ENCODE measurements at regions not wholly inside any gene's neighbourhood (a gene's known extent, or its start where the extent isn't known, plus 50 kb on each side); places are given as distances from the start of the nearest gene placed in this dataset.

DNA sequence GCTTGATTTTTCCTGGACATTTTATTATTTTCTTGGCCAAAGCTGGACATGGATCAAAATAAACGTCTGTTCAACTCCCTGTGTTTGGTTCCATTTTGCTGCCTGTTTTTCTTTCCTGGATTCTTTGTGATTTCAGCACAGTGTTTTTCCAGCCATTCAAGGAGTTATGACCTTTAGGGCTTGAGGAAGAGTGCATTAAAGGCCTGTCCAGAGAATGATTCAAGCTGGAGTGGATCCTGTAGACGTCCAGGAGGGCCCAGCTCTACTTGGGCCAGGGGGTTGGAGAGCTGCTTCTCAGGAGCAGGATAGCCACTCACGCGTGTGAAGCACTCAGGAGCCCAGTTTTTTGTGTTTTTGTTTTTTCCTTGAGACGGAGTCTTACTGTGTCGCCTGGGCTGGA lies 56.5 kb upstream of the IER3 start:
- Histone ChIP-seq H3K4me3 (ENCODE audit: low read length in 2 of 2) (no peak overlapping the region), H3K27me3 (ENCODE audit: control insufficient read depth in 1 of 2, insufficient read depth in 2 of 2, low read length in 1 of 2) (no peaks in the 10 kb centered on the region), H3K36me3 (ENCODE audit: control insufficient read depth in 1 of 2, insufficient read depth in 2 of 2, low read length in 1 of 2) (no peaks in the 10 kb centered on the region), H3K9me3 (ENCODE audit: control insufficient read depth, low read length) (no peaks in the 10 kb centered on the region), H3K4me1 (ENCODE audit: control insufficient read depth in 1 of 2, insufficient read depth in 2 of 2, low read length in 2 of 2) (no peaks in the 10 kb centered on the region), H3K27ac (ENCODE audit: low read depth in 1 of 2, low read length in 2 of 2) (peak overlapping the region; percentile 16 to 49)
- ATAC-seq (ENCODE audit: low FRiP score) (peak; percentile 88), DNase-seq (peak; percentile 41 to 67)
- WGBS, 2 donors: 4 to 6% methylated on average over 6 of the region's 6 CpGs
- intact Hi-C loops (cut with DNase I): no loop called here

DNA sequence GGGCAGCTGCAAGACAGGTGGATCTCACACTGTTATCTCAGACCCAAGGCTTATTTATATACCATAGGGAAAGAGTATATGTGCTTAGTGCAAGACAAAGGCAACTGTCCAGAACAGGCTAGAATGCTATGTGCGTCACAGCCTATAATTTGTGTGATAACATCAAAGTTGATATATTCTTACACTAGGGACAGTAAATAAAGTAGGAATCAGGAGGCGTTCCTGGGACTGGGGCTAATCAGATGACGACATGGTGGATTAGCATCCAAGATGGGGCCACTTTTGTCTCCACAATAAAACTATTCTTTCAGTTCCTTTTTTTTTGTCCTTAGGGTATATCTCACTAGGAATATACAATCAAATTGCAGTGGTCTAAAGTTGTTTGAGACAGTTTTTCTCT lies 54.9 kb upstream of the IER3 start:
- Histone ChIP-seq H3K27me3 (ENCODE audit: control insufficient read depth in 1 of 2, insufficient read depth in 2 of 2, low read length in 1 of 2) (no peaks in the 10 kb centered on the region), H3K4me1 (ENCODE audit: control insufficient read depth in 1 of 2, insufficient read depth in 2 of 2, low read length in 2 of 2) (no peaks in the 10 kb centered on the region), H3K9me3 (ENCODE audit: control insufficient read depth, low read length) (no peaks in the 10 kb centered on the region), H3K36me3 (ENCODE audit: control insufficient read depth in 1 of 2, insufficient read depth in 2 of 2, low read length in 1 of 2) (no peaks in the 10 kb centered on the region), H3K27ac (ENCODE audit: low read depth in 1 of 2, low read length in 2 of 2) (no peak overlapping the region), H3K4me3 (ENCODE audit: low read length in 2 of 2) (no peak overlapping the region)
- ATAC-seq (ENCODE audit: low FRiP score): no peak
- 80 to 82% methylated on average over 3 of the region's 3 CpGs for WGBS, 2 donors
- intact Hi-C loops (cut with DNase I): no loop called here
- peak in 1 of 2 donors; percentile 1 for DNase-seq

DNA sequence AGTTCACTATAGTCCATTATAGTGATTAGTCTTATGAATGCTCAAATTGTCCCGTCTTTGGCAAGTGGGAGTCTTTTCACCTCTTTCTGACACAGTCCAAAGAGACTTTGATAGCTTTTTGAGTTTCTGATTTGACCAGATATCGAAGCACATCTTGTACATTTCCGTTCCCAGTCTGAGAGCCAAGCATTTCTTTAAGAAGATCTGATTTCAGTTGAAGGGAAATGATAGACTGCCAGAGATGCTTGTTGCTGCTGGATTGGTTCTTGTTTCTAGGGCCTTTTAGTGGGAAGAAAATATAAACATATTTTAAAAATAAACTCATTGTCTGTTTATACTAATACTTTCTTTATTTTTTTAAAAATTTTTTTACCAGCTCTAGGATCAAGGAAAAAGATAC lies 54.1 kb upstream of the IER3 start:
- 69 to 72% methylated on average over 3 of the region's 3 CpGs for WGBS, 2 donors
- Histone ChIP-seq H3K4me3 (ENCODE audit: low read length in 2 of 2) (no peak overlapping the region), H3K36me3 (ENCODE audit: control insufficient read depth in 1 of 2, insufficient read depth in 2 of 2, low read length in 1 of 2) (no peaks in the 10 kb centered on the region), H3K27ac (ENCODE audit: low read depth in 1 of 2, low read length in 2 of 2) (no peak overlapping the region), H3K9me3 (ENCODE audit: control insufficient read depth, low read length) (no peaks in the 10 kb centered on the region), H3K27me3 (ENCODE audit: control insufficient read depth in 1 of 2, insufficient read depth in 2 of 2, low read length in 1 of 2) (no peaks in the 10 kb centered on the region), H3K4me1 (ENCODE audit: control insufficient read depth in 1 of 2, insufficient read depth in 2 of 2, low read length in 2 of 2) (no peaks in the 10 kb centered on the region)
- ATAC-seq (ENCODE audit: low FRiP score) (no peak), DNase-seq (no peak)
- intact Hi-C loops (cut with DNase I): no loop called here

DNA sequence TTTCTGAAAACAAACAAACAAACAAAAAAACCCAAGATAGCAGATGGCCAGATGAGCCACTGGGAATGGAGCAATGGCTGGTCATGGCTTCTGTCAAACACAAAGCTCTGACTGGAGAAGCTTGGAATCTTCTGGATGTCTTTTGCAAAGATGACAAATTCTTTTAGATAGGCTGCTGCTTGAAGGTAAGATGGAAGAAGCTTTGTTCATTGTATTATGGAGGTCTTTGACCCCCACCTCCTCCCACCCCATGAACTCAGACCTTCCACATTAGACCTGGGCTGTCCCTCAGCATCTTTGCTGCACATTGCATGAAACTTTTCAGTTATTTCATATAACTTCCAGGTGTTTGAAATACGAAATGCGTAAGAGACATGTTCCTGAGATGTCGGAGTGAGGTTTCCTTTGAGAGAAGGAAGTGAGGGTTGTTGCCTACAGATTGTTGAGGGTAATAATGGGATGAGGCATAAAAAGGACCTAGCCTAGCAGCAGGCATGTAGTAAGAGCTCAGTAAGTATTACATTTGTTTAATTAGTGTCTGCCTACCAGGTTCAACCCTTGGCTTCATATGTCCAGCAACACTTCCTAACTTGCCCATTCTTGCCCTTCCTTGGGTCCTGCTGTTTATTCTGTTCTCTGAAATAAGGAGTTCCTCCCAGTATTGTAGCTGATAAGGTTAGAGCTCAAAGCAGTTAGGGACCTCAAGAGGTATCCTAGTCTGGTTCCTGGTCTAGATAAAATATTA lies 51.4 kb upstream of the IER3 start:
- H3K36me3 ChIP-seq (ENCODE audit: control insufficient read depth in 1 of 2, insufficient read depth in 2 of 2, low read length in 1 of 2): no peaks in the 10 kb centered on the region
- H3K4me3 ChIP-seq (ENCODE audit: low read length in 2 of 2): no peak overlapping the region
- intact Hi-C loops (cut with DNase I): no loop called here
- DNase-seq: peak in 1 of 2 donors; percentile 12
- H3K9me3 ChIP-seq (ENCODE audit: control insufficient read depth, low read length): no peaks in the 10 kb centered on the region
- no peak overlapping the region for H3K27ac ChIP-seq (ENCODE audit: low read depth in 1 of 2, low read length in 2 of 2)
- ATAC-seq (ENCODE audit: low FRiP score): no peak
- no peaks in the 10 kb centered on the region for H3K4me1 ChIP-seq (ENCODE audit: control insufficient read depth in 1 of 2, insufficient read depth in 2 of 2, low read length in 2 of 2)
- WGBS, 2 donors: 96 to 98% methylated on average over 3 of the region's 3 CpGs
- no peaks in the 10 kb centered on the region for H3K27me3 ChIP-seq (ENCODE audit: control insufficient read depth in 1 of 2, insufficient read depth in 2 of 2, low read length in 1 of 2)

Data from aorta (tissue), 5 donors.